KMS-11 (cell line): ENCODE measurements at regions not wholly inside any gene's neighbourhood (a gene's known extent, or its start where the extent isn't known, plus 50 kb on each side); places are given as distances from the start of the nearest gene placed in this dataset.

Source experiments
- H2AFZ ChIP-seq: fragments of 200-600 bp; sonication (generic); 2 replicates; pipeline ENCODE4 v1.6.1; 2016; ENCODE audit warnings: antibody characterized with exemption, mixed run types, low read depth
- H3K27ac ChIP-seq: fragments of 200-600 bp; sonication (generic); 2 replicates; pipeline ENCODE4 v1.6.1; 2016; ENCODE audit warnings: mild to moderate bottlenecking, mixed run types
- H3K27me3 ChIP-seq: fragments of 200-600 bp; sonication (generic); 2 replicates; pipeline ENCODE4 v1.6.1; 2017; ENCODE audit warnings: mild to moderate bottlenecking, low read depth, mixed run types, moderate library complexity; ENCODE audit not compliant: insufficient read depth
- H3K36me3 ChIP-seq: fragments of 200-600 bp; sonication (generic); 2 replicates; pipeline ENCODE4 v1.6.1; 2017; ENCODE audit warnings: mild to moderate bottlenecking, mixed run types; ENCODE audit not compliant: insufficient read depth
- H3K4me1 ChIP-seq: fragments of 200-600 bp; sonication (generic); 2 replicates; pipeline ENCODE4 v1.6.1; 2016; ENCODE audit warnings: mild to moderate bottlenecking, low read depth, mixed run types; ENCODE audit not compliant: poor library complexity, severe bottlenecking
- H3K4me2 ChIP-seq: fragments of 200-600 bp; sonication (generic); 2 replicates; pipeline ENCODE4 v1.7.0; 2016; ENCODE audit warnings: mild to moderate bottlenecking, mixed run types
- H3K4me3 ChIP-seq: fragments of 200-600 bp; sonication (generic); IDR thresholded peaks from 2 replicates; pipeline ENCODE4 v1.6.1; 2017; ENCODE audit warnings: low read depth, low read length, mixed read lengths; ENCODE audit not compliant: insufficient read depth
- H3K79me2 ChIP-seq: fragments of 200-600 bp; sonication (generic); 2 replicates; pipeline ENCODE4 v1.6.1; 2016; ENCODE audit warnings: low read depth, mixed run types; ENCODE audit not compliant: insufficient read depth
- H3K9ac ChIP-seq: fragments of 200-600 bp; sonication (generic); 2 replicates; pipeline ENCODE4 v1.6.1; 2016; ENCODE audit warnings: mild to moderate bottlenecking, mixed run types
- H4K20me1 ChIP-seq: fragments of 200-600 bp; sonication (generic); 2 replicates; pipeline ENCODE4 v1.6.1; 2016; ENCODE audit warnings: mild to moderate bottlenecking, mixed run types; ENCODE audit not compliant: insufficient read depth
- CTCF ChIP-seq: fragments of 200-600 bp; sonication (generic); conservative IDR thresholded peaks from 2 replicates; pipeline ENCODE4 v1.6.1; 2017; ENCODE audit warnings: low read depth, mild to moderate bottlenecking, antibody characterized with exemption, low read length, moderate library complexity, mixed read lengths

GRCh38 chr4:133559987-133560386, 410.9 kb downstream of the PCDH10 start:
- Histone ChIP-seq H3K9ac (no peak overlapping the region), H4K20me1 (no peaks in the 10 kb centered on the region), H3K79me2 (no peaks in the 10 kb centered on the region), H3K4me3 (no peak overlapping the region), H3K36me3 (no peaks in the 10 kb centered on the region), H3K27me3 (no peaks in the 10 kb centered on the region), H3K27ac (no peak overlapping the region), H2AFZ (no peak overlapping the region), H3K4me1 (no peaks in the 10 kb centered on the region), H3K4me2 (no peak overlapping the region)
- no peak for TF ChIP-seq CTCF

- H3K36me3 ChIP-seq: no peaks in the 10 kb centered on the region
- no peak for TF ChIP-seq CTCF
- H3K9ac ChIP-seq: no peak overlapping the region
Observed at GRCh38 chr4:133555671-133556070, 406.6 kb downstream of the PCDH10 start.

GRCh38 chr4:133550436-133550835, 401.3 kb downstream of the PCDH10 start:
- H3K4me2 ChIP-seq: no peak overlapping the region
- no peaks in the 10 kb centered on the region for H3K27me3 ChIP-seq
- no peak overlapping the region for H3K4me3 ChIP-seq
- H2AFZ ChIP-seq: no peak overlapping the region
- H3K9ac ChIP-seq: no peak overlapping the region
- no peak overlapping the region for H3K27ac ChIP-seq
- no peaks in the 10 kb centered on the region for H3K79me2 ChIP-seq
- no peaks in the 10 kb centered on the region for H4K20me1 ChIP-seq
- no peaks in the 10 kb centered on the region for H3K36me3 ChIP-seq
- no peak for TF ChIP-seq CTCF
- no peaks in the 10 kb centered on the region for H3K4me1 ChIP-seq

More at GRCh38 chr4:133555671-133556070, 406.6 kb downstream of the PCDH10 start:
- H3K4me1 ChIP-seq: no peaks in the 10 kb centered on the region
- no peak overlapping the region for H3K27ac ChIP-seq
- no peaks in the 10 kb centered on the region for H4K20me1 ChIP-seq
- H3K4me3 ChIP-seq: no peak overlapping the region
- H3K27me3 ChIP-seq: no peaks in the 10 kb centered on the region
- H3K79me2 ChIP-seq: no peaks in the 10 kb centered on the region
- H2AFZ ChIP-seq: no peak overlapping the region
- H3K4me2 ChIP-seq: no peak overlapping the region

- Histone ChIP-seq H4K20me1 (no peaks in the 10 kb centered on the region), H2AFZ (no peak overlapping the region), H3K4me2 (no peak overlapping the region), H3K36me3 (no peaks in the 10 kb centered on the region), H3K27me3 (no peaks in the 10 kb centered on the region), H3K4me1 (no peaks in the 10 kb centered on the region), H3K79me2 (no peaks in the 10 kb centered on the region), H3K9ac (no peak overlapping the region), H3K27ac (no peak overlapping the region), H3K4me3 (no peak overlapping the region)
- no peak for TF ChIP-seq CTCF
Observed at GRCh38 chr4:133544097-133544496, 395.0 kb downstream of the PCDH10 start.
